Lower leg skin (tissue), 3 donors: ENCODE measurements at regions not wholly inside any gene's neighbourhood (a gene's known extent, or its start where the extent isn't known, plus 50 kb on each side); places are given as distances from the start of the nearest gene placed in this dataset.

Experiments used
- POLR2A ChIP-seq, 2 donors: fragments of 450-650 bp; IDR thresholded peaks; one replicate each; pipeline ENCODE4 v1.6.1; 2016 to 2017; ENCODE audit warnings: antibody characterized with exemption in 2 of 2, mild to moderate bottlenecking in 1 of 2, moderate library complexity in 1 of 2
- TF ChIP-seq, protein P1 (sequence below), 3 donors: fragments of 450-650 bp; IDR thresholded peaks; one replicate each; pipeline ENCODE4 v1.5.1; 2016; ENCODE audit warnings: antibody characterized with exemption in 3 of 3, mild to moderate bottlenecking in 3 of 3, moderate library complexity in 2 of 3

- TF ChIP-seq, protein P1, sequence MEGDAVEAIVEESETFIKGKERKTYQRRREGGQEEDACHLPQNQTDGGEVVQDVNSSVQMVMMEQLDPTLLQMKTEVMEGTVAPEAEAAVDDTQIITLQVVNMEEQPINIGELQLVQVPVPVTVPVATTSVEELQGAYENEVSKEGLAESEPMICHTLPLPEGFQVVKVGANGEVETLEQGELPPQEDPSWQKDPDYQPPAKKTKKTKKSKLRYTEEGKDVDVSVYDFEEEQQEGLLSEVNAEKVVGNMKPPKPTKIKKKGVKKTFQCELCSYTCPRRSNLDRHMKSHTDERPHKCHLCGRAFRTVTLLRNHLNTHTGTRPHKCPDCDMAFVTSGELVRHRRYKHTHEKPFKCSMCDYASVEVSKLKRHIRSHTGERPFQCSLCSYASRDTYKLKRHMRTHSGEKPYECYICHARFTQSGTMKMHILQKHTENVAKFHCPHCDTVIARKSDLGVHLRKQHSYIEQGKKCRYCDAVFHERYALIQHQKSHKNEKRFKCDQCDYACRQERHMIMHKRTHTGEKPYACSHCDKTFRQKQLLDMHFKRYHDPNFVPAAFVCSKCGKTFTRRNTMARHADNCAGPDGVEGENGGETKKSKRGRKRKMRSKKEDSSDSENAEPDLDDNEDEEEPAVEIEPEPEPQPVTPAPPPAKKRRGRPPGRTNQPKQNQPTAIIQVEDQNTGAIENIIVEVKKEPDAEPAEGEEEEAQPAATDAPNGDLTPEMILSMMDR (IDR thresholded peaks at IDR 0.05): no peak
- no peak for TF ChIP-seq POLR2A (IDR thresholded peaks at IDR 0.05)
Observed at GRCh38 chr16:17846030-17846429, 375.3 kb upstream of the XYLT1 start.
